MM.1S (cell line): ENCODE measurements at regions not wholly inside any gene's neighbourhood (a gene's known extent, or its start where the extent isn't known, plus 50 kb on each side); places are given as distances from the start of the nearest gene placed in this dataset.

Experiments used
- DNase-seq: peaks from one replicate; pipeline ENCODE4 v3.0.0-alpha.2; 2015
- H2AFZ ChIP-seq: fragments of 300-600 bp; sonication (generic); 2 replicates; pipeline ENCODE4 v1.6.0; 2016; ENCODE audit warnings: antibody characterized with exemption, low read length
- H3F3A ChIP-seq: fragments of 300-600 bp; sonication (generic); 2 replicates; pipeline ENCODE4 v1.6.1; 2016; ENCODE audit warnings: mild to moderate bottlenecking, antibody characterized with exemption, low read length, moderate library complexity, mixed read lengths; ENCODE audit not compliant: insufficient read depth
- H3K27ac ChIP-seq: fragments of 300-600 bp; sonication (generic); 2 replicates; pipeline ENCODE4 v1.5.1; 2016; ENCODE audit warnings: mild to moderate bottlenecking, low read length
- H3K27me3 ChIP-seq: fragments of 300-600 bp; sonication (generic); replicated peaks from 2 replicates; pipeline ENCODE4 v1.6.0; 2016; ENCODE audit warnings: low read length; ENCODE audit not compliant: insufficient read depth
- H3K36me3 ChIP-seq: fragments of 300-600 bp; sonication (generic); replicated peaks from 2 replicates; pipeline ENCODE4 v1.6.1; 2016; ENCODE audit warnings: mild to moderate bottlenecking, low read length, mixed read lengths; ENCODE audit not compliant: insufficient read depth
- H3K4me1 ChIP-seq: fragments of 300-600 bp; sonication (generic); 2 replicates; pipeline ENCODE4 v1.6.1; 2016; ENCODE audit warnings: low read length, mixed read lengths
- H3K4me2 ChIP-seq: fragments of 300-600 bp; sonication (generic); 2 replicates; pipeline ENCODE4 v1.6.0; 2016; ENCODE audit warnings: low read depth, low read length
- H3K4me3 ChIP-seq: fragments of 300-600 bp; sonication (generic); 2 replicates; pipeline ENCODE4 v1.5.1; 2016; ENCODE audit warnings: low read length, mixed read lengths
- H3K79me2 ChIP-seq: fragments of 300-600 bp; sonication (generic); 2 replicates; pipeline ENCODE4 v1.6.1; 2016; ENCODE audit warnings: mixed run types, low read length, mixed read lengths
- H3K9ac ChIP-seq: fragments of 300-600 bp; sonication (generic); 2 replicates; pipeline ENCODE4 v1.6.1; 2016; ENCODE audit warnings: low read length, mixed read lengths
- H3K9me2 ChIP-seq: fragments of 300-600 bp; sonication (generic); replicated peaks from 2 replicates; pipeline ENCODE4 v1.6.1; 2016; ENCODE audit warnings: mild to moderate bottlenecking, low read length, mixed read lengths; ENCODE audit not compliant: insufficient read depth
- H3K9me3 ChIP-seq: fragments of 300-600 bp; sonication (generic); replicated peaks from 2 replicates; pipeline ENCODE4 v1.6.1; 2016; ENCODE audit warnings: mild to moderate bottlenecking, low read length, mixed read lengths; ENCODE audit not compliant: insufficient read depth
- H4K20me1 ChIP-seq: fragments of 300-600 bp; sonication (generic); 2 replicates; pipeline ENCODE4 v1.6.1; 2016; ENCODE audit warnings: mild to moderate bottlenecking, low read length, moderate library complexity, mixed read lengths; ENCODE audit not compliant: insufficient read depth
- EZH2 ChIP-seq: fragments of 300-600 bp; sonication (generic); optimal IDR thresholded peaks from 2 replicates; pipeline ENCODE3; 2017; ENCODE audit warnings: low read depth, mild to moderate bottlenecking, antibody characterized with exemption, low read length, mixed read lengths
- EZH2phosphoT487 ChIP-seq: fragments of 300-600 bp; sonication (generic); IDR thresholded peaks from 2 replicates; pipeline ENCODE4 v1.6.1; 2018; ENCODE audit warnings: antibody characterized with exemption, low read length
- TF ChIP-seq, protein P1 (sequence below): fragments of 300-600 bp; sonication (generic); IDR thresholded peaks from 2 replicates; pipeline ENCODE4 v1.5.1; 2016; ENCODE audit warnings: antibody characterized with exemption, low read length, mixed read lengths

DNA sequence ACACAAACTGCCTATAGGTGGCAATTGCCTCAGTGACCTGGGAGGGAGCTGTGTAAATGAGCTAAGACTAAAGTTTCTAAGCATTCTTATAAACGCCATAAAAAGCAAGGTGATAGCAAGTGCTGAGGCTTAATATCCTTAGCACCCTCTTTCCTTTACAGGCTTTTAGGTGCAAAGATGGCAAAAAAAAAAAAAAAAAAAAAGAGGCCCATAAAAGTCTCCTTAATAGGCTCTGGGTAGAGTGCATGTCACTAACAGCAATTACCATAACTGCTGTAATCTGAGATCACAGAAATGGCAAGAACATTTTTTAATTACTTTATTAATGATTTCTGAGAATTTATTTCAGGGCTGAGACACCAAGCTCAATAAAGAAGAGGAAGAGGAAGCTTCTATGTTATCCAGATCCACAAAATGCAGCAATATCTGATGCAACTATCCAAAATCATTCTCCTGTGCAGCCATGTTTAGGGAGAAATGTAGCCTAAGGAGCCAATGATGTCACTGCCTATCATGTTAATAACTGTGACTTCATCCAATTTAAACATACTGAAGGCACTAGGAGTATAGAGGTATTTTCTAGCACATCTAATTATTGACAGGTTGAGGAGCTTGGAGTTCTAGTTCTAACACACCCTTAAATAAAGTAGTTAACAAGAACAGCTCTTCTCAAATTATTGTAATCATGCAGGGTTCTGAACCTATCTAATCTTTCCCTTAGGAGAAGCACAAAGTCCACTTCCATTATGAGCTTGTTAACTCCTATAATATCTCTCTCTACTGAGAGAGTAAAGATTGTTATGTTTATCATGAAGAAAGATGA, 804.3 kb upstream of the ACVR2A start:
- no peak for TF ChIP-seq EZH2
- no peak for TF ChIP-seq EZH2phosphoT487
- TF ChIP-seq, protein P1, sequence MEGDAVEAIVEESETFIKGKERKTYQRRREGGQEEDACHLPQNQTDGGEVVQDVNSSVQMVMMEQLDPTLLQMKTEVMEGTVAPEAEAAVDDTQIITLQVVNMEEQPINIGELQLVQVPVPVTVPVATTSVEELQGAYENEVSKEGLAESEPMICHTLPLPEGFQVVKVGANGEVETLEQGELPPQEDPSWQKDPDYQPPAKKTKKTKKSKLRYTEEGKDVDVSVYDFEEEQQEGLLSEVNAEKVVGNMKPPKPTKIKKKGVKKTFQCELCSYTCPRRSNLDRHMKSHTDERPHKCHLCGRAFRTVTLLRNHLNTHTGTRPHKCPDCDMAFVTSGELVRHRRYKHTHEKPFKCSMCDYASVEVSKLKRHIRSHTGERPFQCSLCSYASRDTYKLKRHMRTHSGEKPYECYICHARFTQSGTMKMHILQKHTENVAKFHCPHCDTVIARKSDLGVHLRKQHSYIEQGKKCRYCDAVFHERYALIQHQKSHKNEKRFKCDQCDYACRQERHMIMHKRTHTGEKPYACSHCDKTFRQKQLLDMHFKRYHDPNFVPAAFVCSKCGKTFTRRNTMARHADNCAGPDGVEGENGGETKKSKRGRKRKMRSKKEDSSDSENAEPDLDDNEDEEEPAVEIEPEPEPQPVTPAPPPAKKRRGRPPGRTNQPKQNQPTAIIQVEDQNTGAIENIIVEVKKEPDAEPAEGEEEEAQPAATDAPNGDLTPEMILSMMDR, result no peak
- Histone ChIP-seq H2AFZ (no peak overlapping the region), H3K4me3 (no peak overlapping the region), H4K20me1 (no peaks in the 10 kb centered on the region), H3K4me1 (no peaks in the 10 kb centered on the region), H3K79me2 (no peaks in the 10 kb centered on the region), H3K4me2 (no peak overlapping the region), H3K9me2 (no peaks in the 10 kb centered on the region), H3K27me3 (no peaks in the 10 kb centered on the region), H3K9ac (no peak overlapping the region), H3K36me3 (no peaks in the 10 kb centered on the region), H3K9me3 (no peaks in the 10 kb centered on the region), H3F3A (no peaks in the 10 kb centered on the region), H3K27ac (no peak overlapping the region)
- no peak for DNase-seq

DNA sequence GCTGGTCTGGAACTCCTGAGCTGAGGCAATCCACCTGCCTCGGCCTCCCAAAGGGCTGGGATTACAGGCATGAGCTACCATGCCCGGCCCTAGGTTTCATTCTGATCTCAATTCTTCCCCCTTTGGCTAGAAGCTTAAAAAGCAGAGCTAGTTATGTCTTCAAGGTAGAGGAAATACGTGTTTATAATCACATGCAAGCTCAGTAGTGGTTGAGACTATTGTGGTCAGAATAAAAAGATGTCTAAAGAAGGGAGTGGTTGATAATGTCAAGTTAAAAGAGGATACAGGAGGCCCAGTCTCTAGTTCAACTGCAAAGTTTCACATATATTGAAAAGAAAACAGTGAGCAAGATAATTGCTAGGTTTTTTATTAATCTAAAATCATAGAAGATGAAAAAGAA, 807.8 kb upstream of the ACVR2A start:
- Histone ChIP-seq H3K27ac (no peak overlapping the region), H2AFZ (no peak overlapping the region)
- no peak for DNase-seq

DNA sequence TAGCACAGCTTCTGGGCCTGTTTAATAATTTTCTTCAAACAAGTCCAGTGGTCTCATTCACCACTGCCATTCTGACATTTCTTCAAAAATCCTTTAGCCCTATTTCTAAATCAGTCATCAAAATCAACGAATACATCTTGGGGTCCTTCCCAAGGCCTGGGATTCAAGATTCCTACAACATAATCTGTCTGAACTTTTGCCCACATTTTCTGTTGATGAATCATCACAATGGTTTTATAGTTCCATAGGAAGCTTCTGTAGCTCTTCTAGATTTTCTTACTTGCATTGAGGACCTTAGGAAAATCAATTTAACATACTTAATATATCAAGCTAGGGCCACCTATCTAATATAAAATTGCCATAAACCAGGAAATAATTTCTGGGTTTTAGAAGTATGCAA, 811.8 kb upstream of the ACVR2A start:
- no peaks in the 10 kb centered on the region for H3F3A ChIP-seq
- H3K4me2 ChIP-seq, result no peak overlapping the region
- H3K27me3 ChIP-seq, result no peaks in the 10 kb centered on the region
- H3K9me2 ChIP-seq, result no peaks in the 10 kb centered on the region
- H3K36me3 ChIP-seq, result no peaks in the 10 kb centered on the region
- H4K20me1 ChIP-seq, result no peaks in the 10 kb centered on the region
- no peak overlapping the region for H2AFZ ChIP-seq
- H3K4me3 ChIP-seq, result no peak overlapping the region
- TF ChIP-seq, protein P1, result no peak
- no peak for TF ChIP-seq EZH2phosphoT487
- TF ChIP-seq EZH2, result no peak
- H3K4me1 ChIP-seq, result no peaks in the 10 kb centered on the region
- no peaks in the 10 kb centered on the region for H3K79me2 ChIP-seq
- H3K9me3 ChIP-seq, result no peaks in the 10 kb centered on the region
- no peak for DNase-seq
- no peak overlapping the region for H3K27ac ChIP-seq
- no peak overlapping the region for H3K9ac ChIP-seq

More for the DNA sequence above, 807.8 kb upstream of the ACVR2A start:
- Histone ChIP-seq H3K36me3 (no peaks in the 10 kb centered on the region), H3K9ac (no peak overlapping the region), H3K4me3 (no peak overlapping the region), H3F3A (no peaks in the 10 kb centered on the region), H3K9me2 (no peaks in the 10 kb centered on the region), H4K20me1 (no peaks in the 10 kb centered on the region), H3K27me3 (no peaks in the 10 kb centered on the region), H3K79me2 (no peaks in the 10 kb centered on the region), H3K4me1 (no peaks in the 10 kb centered on the region), H3K9me3 (no peaks in the 10 kb centered on the region), H3K4me2 (no peak overlapping the region)
- no peak for TF ChIP-seq EZH2
- TF ChIP-seq, protein P1, result no peak
- no peak for TF ChIP-seq EZH2phosphoT487
